PC-3 (cell line): ENCODE measurements at regions not wholly inside any gene's neighbourhood (a gene's known extent, or its start where the extent isn't known, plus 50 kb on each side); places are given as distances from the start of the nearest gene placed in this dataset.

ENCODE experiments used
- ATAC-seq: fragments of 200-7000 bp; cut with Tn5 transposase; 2 replicates; pipeline ENCODE4 v1.9.1; 2020; ENCODE audit warnings: mild to moderate bottlenecking, moderate library complexity
- BruUV-seq: library from RNA; stranded (reverse); fragments of 400-500 nt; replicated peaks from 2 replicates; lab custom pipeline; 2021; lab: Mats Ljungman, UMichigan
- CTCF ChIA-PET: fragments of 300-600 bp; sonication (Branson Sonifier 250); formaldehyde crosslinking; loops from one replicate; lab custom pipeline; 2022; ENCODE audit warnings: antibody characterized with exemption; lab: Charles Lee
- POLR2A ChIA-PET: fragments of 300-600 bp; sonication (Branson Sonifier 250); formaldehyde crosslinking; loops from one replicate; lab custom pipeline; 2022; ENCODE audit warnings: antibody characterized with exemption; ENCODE audit not compliant: unreplicated experiment; lab: Charles Lee
- DNase-seq: peaks from one replicate; pipeline ENCODE4 v3.0.0-alpha.2; 2015
- H2AFZ ChIP-seq: fragments of 300-600 bp; sonication (generic); 2 replicates; pipeline ENCODE4 v1.6.0; 2016; ENCODE audit warnings: antibody characterized with exemption, low read length
- H3F3A ChIP-seq: fragments of 300-600 bp; sonication (generic); one replicate; pipeline ENCODE4 v1.6.0; 2017; ENCODE audit warnings: antibody characterized with exemption, low read length, control low read depth, mild to moderate bottlenecking; ENCODE audit not compliant: unreplicated experiment
- H3K27ac ChIP-seq: fragments of 300-600 bp; sonication (generic); 2 replicates; pipeline ENCODE4 v1.5.1; 2016; ENCODE audit warnings: mild to moderate bottlenecking, low read length
- H3K27me3 ChIP-seq: fragments of 300-600 bp; sonication (generic); 2 replicates; pipeline ENCODE4 v1.6.1; 2016; ENCODE audit warnings: low read length, mixed read lengths
- H3K36me3 ChIP-seq: fragments of 300-600 bp; sonication (generic); 2 replicates; pipeline ENCODE4 v1.6.1; 2016; ENCODE audit warnings: low read depth, mixed run types, low read length, mixed read lengths
- H3K4me1 ChIP-seq: fragments of 300-600 bp; sonication (generic); 2 replicates; pipeline ENCODE4 v1.5.1; 2016; ENCODE audit warnings: low read length; ENCODE audit not compliant: insufficient read depth
- H3K4me2 ChIP-seq: fragments of 300-600 bp; sonication (generic); 2 replicates; pipeline ENCODE4 v1.6.0; 2016; ENCODE audit warnings: low read length
- H3K4me3 ChIP-seq: fragments of 300-600 bp; sonication (generic); 2 replicates; pipeline ENCODE4 v1.5.1; 2016; ENCODE audit warnings: mild to moderate bottlenecking, low read length, mixed read lengths
- H3K79me2 ChIP-seq: fragments of 300-600 bp; sonication (generic); 2 replicates; pipeline ENCODE4 v1.6.1; 2017; ENCODE audit warnings: low read length, mixed read lengths
- H3K9ac ChIP-seq: fragments of 300-600 bp; sonication (generic); 2 replicates; pipeline ENCODE4 v1.6.0; 2016; ENCODE audit warnings: mild to moderate bottlenecking, low read length
- H3K9me2 ChIP-seq: fragments of 300-600 bp; sonication (generic); replicated peaks from 2 replicates; pipeline ENCODE4 v1.6.1; 2016; ENCODE audit warnings: mixed run types, low read length, mixed read lengths
- H3K9me3 ChIP-seq: fragments of 300-600 bp; sonication (generic); 2 replicates; pipeline ENCODE4 v1.6.1; 2016; ENCODE audit warnings: low read length, mixed read lengths
- H4K20me1 ChIP-seq: fragments of 300-600 bp; sonication (generic); 2 replicates; pipeline ENCODE4 v1.6.1; 2016; ENCODE audit warnings: low read length, mixed read lengths
- CTCF ChIP-seq: fragments of 300-600 bp; sonication (generic); conservative IDR thresholded peaks from 2 replicates; pipeline ENCODE4 v1.5.1; 2017; ENCODE audit warnings: antibody characterized with exemption, low read depth, mild to moderate bottlenecking, low read length
- EZH2 ChIP-seq: fragments of 300-600 bp; sonication (generic); IDR thresholded peaks from one replicate; pipeline ENCODE4 v1.6.1; 2017; ENCODE audit warnings: antibody characterized with exemption, mild to moderate bottlenecking, low read length; ENCODE audit not compliant: unreplicated experiment
- EZH2phosphoT487 ChIP-seq: fragments of 300-600 bp; sonication (generic); IDR thresholded peaks from 2 replicates; pipeline ENCODE4 v1.6.1; 2018; ENCODE audit warnings: mild to moderate bottlenecking, antibody characterized with exemption, low read length, borderline replicate concordance
- intact Hi-C: fragments of 100-400 bp; cut with micrococcal nuclease; formaldehyde crosslinking; loops from 2 replicates; pipeline ENCODE4 v1.9.0; 2023

- Histone ChIP-seq H3F3A (no peaks in the 10 kb centered on the region), H3K9me3 (no peaks in the 10 kb centered on the region), H3K27ac (no peak overlapping the region), H3K27me3 (no peaks in the 10 kb centered on the region), H4K20me1 (no peaks in the 10 kb centered on the region), H3K79me2 (no peaks in the 10 kb centered on the region), H3K9ac (no peak overlapping the region), H3K4me1 (no peaks in the 10 kb centered on the region), H3K9me2 (no peaks in the 10 kb centered on the region), H2AFZ (no peak overlapping the region), H3K4me2 (no peak overlapping the region), H3K36me3 (no peaks in the 10 kb centered on the region), H3K4me3 (no peak overlapping the region)
- no peak for TF ChIP-seq CTCF
- TF ChIP-seq EZH2phosphoT487, result no peak
- no peak for TF ChIP-seq EZH2
- ChIA-PET CTCF (no interaction called here), POLR2A (no interaction called here)
- intact Hi-C loops, result no loop called here
- BruUV-seq, result no TSS peak
- no peak for ATAC-seq
- DNase-seq, result peak; percentile 8
Measured at GRCh38 chr4:10205223-10205622, 88.6 kb upstream of the WDR1 start.

- ChIA-PET POLR2A (no interaction called here), CTCF (no interaction called here)
- Histone ChIP-seq H3K79me2 (no peaks in the 10 kb centered on the region), H3K4me1 (no peaks in the 10 kb centered on the region), H3K27ac (no peak overlapping the region), H3K4me2 (no peak overlapping the region), H3F3A (no peaks in the 10 kb centered on the region), H3K9me3 (no peaks in the 10 kb centered on the region), H3K9me2 (no peaks in the 10 kb centered on the region), H3K36me3 (no peaks in the 10 kb centered on the region), H3K9ac (no peak overlapping the region), H3K27me3 (no peaks in the 10 kb centered on the region), H2AFZ (no peak overlapping the region), H4K20me1 (no peaks in the 10 kb centered on the region), H3K4me3 (no peak overlapping the region)
- no peak for TF ChIP-seq EZH2
- TF ChIP-seq EZH2phosphoT487, result no peak
- TF ChIP-seq CTCF, result no peak
- no peak for DNase-seq
- intact Hi-C loops, result no loop called here
- no TSS peak for BruUV-seq
- no peak for ATAC-seq
Measured at GRCh38 chr4:10204401-10205058, 87.9 kb upstream of the WDR1 start.

GRCh38 chr4:10203851-10204250 lies 87.3 kb upstream of the WDR1 start:
- Histone ChIP-seq H3K27me3 (no peaks in the 10 kb centered on the region), H4K20me1 (no peaks in the 10 kb centered on the region), H3K4me3 (no peak overlapping the region), H3K36me3 (no peaks in the 10 kb centered on the region), H3K9me3 (no peaks in the 10 kb centered on the region), H3K27ac (no peak overlapping the region), H3K79me2 (no peaks in the 10 kb centered on the region), H3K4me1 (no peaks in the 10 kb centered on the region), H3F3A (no peaks in the 10 kb centered on the region), H3K9ac (no peak overlapping the region), H3K9me2 (no peaks in the 10 kb centered on the region), H3K4me2 (no peak overlapping the region), H2AFZ (no peak overlapping the region)
- TF ChIP-seq EZH2, result no peak
- TF ChIP-seq EZH2phosphoT487, result no peak
- ChIA-PET CTCF (no interaction called here), POLR2A (no interaction called here)
- intact Hi-C loops, result no loop called here
- ATAC-seq (no peak), DNase-seq (no peak)
- BruUV-seq, result no TSS peak
